SKM-1 treated with dmso at 0.1 percent for 144 hours (cell line): ENCODE measurements at regions not wholly inside any gene's neighbourhood (a gene's known extent, or its start where the extent isn't known, plus 50 kb on each side); places are given as distances from the start of the nearest gene placed in this dataset.

ENCODE experiments used
- DNase-seq: peaks from one replicate; lab custom pipeline; 2025; ENCODE audit not compliant: unreplicated experiment; lab: John Stamatoyannopoulos, UW

DNA sequence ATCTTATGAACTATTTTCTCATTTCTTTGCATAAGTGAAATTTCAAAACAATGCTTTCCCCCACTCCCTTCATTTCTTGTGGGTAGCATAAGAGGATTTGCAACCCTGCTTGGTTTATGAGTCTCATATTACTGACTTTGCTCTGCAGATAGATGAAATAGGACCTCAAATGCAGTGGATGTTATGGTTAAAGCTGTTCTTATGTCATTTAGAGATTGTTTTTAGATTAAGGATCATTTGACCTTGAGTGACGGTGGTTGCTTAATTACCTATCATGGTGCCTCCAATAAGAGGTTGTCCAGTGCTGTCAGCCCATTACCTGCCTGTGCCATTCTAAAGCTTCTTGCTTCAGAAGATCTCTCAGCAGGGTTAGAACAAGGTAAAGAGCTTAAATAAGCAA, 351.4 kb upstream of the ATP2B1 start:
- DNase-seq, result no peak

DNA sequence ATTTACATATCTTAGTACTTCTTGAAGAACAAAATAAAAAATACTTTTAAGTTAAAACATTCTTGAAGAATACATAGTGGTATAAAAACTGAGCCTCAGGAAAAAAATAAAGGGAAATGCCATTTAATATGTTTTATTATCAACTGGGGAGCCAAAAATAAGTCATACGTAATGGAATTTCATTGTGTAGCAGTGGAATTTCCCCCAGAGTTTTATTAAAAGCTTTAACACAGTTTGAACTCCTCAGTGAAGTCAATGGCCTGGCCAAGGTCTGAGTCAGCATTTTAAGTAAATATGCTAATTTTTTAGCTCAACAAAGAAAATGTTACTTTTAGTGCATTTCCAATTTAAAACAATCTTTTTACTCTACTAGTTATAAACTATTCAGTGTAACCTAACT, 350.1 kb upstream of the ATP2B1 start:
- no peak for DNase-seq

DNA sequence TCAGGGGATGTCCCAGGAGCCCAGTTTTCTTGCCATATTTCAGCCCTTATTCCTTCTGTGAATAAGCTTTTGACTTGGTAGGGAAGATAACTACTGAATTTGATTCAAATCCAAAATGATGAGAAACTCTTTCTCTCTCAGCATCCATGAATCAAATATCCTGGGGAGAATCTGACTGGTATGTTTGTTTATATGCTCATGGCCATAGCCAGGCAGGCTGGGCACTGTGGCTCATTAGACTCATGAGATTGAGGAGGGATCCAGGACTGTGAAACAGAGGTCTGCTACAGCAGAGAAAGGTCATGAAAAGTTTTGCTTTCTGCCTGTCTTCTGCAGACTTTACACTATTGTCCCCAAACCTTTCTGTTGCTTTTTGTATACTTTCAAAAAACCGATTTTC, 346.4 kb upstream of the ATP2B1 start:
- no peak for DNase-seq

DNA sequence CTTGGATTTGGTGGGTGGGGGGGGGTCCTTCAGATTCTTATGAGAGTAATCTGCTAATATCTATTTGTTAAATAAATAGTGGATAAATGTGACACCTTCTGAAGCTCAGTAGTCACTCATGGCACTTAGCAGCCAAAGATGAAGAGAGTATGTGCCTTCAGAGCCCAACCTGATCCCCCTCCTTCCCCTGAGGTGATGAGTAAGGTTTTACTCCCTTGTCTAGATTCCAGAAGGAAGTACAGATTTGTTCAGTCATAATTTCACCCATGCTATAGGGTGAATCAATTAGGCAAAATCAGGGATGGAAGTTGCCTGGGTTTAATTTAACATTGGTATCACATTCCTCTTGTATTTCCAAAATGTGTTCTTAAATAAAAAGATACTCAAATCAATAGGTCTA, 340.3 kb upstream of the ATP2B1 start:
- DNase-seq, result no peak

DNA sequence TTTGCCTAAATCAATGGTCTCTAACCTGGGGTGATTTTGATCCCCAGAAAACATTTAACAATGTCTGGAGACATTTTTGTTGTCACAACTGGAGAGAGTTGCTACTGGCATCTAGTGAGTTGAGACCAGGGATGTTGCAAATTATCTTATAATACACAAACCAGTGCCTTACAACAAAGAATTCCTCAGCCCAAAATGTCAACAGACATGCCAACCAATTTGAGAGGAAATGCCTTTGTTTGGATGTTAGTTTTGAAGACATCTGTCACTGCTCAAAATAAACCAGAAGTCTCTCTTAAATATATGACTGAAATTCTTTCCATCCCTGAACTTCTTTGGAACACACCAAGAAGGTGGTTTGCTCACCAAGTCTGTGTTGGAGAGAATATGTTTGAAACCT, 336.9 kb upstream of the ATP2B1 start:
- DNase-seq, result no peak

DNA sequence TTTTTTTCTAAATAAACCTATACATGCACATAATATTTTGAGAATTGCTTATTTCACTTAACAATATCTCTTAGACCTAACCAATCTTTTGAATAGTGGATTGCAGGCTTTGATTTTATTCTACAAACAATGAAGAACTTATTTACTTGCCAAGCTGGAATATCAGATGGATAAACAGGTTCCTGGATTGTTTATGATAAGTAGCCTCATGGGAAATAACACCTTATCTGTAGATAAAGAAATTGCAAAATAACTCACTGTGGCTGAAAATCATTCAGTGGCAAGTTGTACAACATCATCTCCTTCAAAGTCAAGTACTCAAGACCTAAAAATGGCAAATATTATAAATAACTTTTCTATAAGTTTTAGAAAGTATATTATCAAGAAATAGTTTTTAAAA, 335.4 kb upstream of the ATP2B1 start:
- no peak for DNase-seq

DNA sequence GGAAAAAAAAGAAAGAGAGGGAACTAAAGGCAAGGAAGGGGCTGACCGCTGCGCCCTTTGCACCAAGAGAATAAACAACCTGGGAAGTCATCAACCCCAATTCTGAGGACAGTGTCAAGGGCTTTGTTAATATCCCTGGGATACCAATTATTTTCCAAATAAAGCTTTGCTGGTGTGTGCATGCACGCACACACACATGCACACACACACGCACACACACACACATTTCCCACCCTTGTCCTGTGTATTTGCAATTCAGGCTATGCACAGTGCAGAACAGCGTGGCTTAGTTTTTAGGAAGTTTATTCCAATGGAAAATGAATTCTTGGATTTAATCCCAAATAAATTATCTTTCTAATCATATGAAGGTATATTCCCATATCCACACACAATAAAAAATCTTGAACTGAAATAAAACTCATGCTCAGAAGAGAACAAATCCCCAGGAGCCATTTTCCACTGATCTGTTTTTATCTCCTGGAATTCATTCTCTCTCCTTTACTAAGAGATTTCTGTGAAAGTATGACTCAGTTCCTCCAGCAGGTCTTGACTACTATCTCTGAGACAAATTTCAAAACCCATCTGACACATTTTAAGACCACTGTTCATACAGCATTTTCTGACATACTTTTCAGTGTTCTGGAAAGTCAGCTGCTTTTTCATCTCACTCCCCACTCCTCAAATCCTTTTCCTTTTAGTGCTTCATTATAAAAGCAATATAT, 334.4 kb upstream of the ATP2B1 start:
- no peak for DNase-seq

DNA sequence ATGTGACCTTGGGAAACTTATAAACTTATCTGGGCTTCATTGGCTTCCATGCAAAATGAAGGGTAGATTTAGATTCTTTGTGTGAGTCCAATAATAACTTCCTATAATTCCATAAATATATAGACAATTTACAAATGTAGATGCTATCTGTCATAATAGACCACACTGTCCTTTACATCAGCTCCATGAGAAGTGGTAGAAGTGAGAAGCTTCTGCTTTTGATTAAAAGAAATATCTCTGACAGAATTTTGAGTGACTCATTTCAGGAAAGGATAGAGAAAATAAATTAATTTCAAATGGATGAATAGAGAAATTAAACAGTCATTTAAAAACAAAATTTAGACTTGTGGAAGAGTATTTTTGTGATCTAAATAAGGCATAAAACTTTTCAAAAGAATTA, 329.7 kb upstream of the ATP2B1 start:
- no peak for DNase-seq

DNA sequence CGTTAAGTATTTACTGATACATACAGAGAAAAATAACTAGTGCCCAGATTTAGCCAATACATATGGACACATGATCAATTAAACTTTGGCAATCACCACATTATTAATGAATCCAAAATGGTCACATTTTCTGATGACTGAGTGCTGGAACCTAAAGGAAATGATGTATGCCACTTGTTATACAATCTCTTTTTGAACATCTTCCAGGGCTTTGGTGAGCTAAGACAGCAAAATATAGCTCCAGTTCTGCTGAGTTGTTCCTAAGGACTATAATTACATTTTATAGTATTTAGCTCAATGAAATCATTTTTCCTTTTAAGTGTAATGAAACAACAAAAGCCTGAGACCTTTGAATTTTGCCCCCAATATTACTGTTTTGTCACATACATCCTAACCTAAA, 329.1 kb upstream of the ATP2B1 start:
- DNase-seq, result no peak

DNA sequence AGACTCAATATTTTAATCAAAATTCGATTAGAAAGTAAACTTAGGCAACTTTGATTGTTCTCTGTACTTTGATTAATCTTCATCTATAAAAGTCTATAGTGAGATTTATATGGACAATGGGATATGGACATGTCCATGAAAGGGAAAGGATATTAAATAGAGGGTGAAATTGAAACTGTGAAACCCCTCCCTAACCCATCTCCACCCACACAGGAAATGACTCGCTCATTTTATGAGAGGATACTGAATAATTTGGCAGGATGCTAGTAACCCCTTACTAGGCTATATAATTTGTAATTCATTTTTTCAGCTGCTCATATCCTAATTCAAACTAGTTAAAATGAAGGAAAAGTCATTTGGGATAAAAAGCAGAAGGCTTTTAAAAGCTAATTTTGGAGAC, 328.0 kb upstream of the ATP2B1 start:
- DNase-seq, result no peak

DNA sequence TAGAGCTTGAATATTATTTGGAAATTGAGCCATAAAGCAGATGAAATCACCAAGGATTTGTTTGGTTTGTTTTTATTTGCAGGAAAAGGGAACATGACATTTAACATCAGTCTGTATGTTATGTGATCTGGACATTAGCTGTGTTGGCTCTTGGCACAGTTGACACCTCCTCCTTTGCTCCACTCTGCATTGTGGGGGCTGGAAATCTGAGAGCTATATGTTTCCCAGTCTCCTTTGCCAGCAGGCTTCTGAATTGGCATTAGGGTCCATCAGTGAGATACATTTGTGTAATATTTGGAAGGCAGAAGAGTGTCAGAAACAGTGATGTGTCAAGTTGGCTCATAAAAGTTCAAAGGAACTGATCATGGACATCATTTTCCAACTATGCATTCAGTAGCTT, 322.1 kb upstream of the ATP2B1 start:
- DNase-seq, result no peak

DNA sequence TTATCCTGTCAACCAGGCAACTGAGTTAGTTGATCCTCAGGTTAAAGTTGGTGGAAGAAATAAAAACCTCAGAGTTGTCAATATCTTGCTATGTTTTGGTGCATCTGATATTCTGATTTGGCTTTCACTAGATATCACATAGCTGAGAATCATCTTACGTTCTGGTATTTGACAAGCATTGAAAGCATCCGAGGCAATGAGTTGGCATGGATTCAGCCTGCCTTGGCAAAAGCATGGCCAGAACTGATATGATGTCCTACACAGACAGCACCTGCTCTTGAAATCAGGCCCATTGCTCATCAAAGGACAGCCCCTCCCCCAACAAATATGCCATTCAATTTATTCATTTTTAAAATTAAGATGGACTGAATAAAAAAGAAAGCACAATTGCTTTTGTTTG, 320.7 kb upstream of the ATP2B1 start:
- no peak for DNase-seq

DNA sequence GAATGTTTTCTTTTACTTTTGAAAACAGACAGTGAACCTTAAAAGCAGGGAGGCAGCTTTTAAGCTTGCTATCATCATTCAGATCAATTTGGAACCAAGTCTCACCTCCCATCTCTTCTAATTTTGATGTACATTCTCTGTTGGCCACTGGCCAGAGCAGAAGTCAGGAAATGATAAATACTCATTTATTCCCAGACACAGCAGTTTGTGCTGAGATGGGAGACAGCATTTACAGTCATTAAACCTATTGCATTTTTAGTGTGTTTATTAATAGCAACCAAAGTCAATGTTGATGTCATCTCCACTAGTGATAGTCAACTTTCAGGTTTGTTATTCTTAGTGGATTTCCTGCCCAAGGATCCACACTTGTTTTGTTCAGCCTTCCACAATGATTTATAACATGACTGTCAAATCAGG, 320.0 kb upstream of the ATP2B1 start:
- DNase-seq, result no peak

DNA sequence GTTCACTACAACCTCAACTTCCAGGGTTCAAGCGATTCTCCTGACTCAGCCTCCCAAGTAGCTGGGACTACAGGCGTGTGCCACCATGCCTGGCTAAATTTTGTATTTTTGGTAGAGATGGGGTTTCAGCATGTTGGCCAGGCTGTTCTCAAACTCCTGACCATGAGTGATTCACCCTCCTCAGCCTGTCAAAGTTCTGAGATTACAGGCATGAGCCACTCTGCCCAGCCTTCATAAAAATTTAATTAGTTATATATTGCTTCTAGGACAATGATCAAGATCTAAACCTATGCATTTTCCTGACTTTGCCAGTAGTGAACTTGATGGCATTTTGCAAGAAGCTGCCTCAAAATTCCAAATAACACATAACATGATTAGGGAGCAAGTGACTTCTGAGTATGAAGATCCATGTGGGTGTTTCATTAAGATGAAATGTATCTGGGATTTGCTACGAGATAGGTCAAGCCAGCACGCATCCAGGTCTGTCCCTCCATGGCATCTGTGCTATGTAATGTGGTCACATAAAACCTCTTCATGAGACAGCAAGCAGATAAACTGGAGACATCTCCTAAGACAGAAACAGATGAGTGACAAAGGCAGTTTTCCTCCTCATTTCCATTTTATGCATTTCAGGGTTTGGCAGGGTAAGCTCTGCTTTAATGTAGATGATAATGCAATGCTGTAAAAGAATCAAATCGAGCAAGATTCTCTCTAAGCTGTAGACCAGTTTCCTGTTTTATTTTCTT, 319.4 kb upstream of the ATP2B1 start:
- no peak for DNase-seq

DNA sequence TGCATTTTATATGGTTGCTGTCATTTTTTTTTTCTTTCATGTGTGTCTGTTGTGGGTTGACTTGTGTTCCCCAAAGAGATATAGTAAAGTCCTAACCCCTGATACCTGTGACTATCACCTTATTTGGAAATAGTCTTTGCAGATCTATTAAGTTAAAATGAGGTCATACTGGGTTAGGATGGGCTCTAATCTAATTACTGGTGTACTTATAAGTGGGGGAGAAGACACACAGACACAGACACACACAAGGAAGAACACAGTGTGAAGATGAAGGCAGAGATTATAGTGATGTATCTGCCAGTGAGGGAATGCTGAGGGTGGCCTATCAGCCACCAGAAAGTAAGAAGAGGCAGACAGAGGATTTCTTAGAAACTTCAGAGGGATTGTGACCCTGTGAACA, 318.4 kb upstream of the ATP2B1 start:
- DNase-seq, result no peak

DNA sequence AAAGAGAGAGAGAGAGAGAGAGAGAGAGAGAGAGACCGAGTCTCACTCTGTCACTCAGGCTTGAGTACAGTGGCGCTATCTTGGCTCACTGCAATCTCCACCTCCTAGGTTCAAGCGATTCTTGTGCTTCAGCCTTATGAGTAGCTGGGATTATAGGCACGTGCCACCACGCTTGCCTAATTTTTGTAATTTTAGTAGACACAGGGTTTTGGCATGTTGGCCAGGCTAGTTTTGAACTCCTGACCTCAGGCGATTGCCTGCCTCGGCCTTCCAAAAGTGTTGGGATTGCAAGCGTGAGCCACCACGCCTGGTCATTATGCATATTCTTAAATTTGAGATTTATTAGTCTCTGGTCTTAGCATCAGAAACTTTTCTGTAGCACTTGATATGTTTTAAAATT, 317.9 kb upstream of the ATP2B1 start:
- no peak for DNase-seq

DNA sequence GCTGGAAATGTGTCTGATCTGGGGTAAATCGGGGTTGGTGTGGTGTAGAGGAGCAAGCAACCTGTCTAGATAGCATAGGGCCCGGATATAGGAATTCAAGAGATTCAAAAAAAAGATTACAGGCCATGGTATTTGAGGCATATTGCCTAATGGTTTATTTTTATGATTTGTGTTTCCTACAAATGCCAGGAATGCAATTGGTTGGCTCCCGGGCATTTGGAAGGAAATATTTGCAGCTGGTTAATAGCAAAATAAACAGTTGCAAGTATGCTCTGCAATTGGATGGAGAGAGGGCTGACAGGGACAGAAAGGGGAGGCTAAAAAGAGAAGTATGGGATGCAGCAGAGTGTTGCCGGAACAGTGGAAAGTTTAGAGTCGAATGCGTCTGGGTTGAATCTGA, 315.6 kb upstream of the ATP2B1 start:
- no peak for DNase-seq

DNA sequence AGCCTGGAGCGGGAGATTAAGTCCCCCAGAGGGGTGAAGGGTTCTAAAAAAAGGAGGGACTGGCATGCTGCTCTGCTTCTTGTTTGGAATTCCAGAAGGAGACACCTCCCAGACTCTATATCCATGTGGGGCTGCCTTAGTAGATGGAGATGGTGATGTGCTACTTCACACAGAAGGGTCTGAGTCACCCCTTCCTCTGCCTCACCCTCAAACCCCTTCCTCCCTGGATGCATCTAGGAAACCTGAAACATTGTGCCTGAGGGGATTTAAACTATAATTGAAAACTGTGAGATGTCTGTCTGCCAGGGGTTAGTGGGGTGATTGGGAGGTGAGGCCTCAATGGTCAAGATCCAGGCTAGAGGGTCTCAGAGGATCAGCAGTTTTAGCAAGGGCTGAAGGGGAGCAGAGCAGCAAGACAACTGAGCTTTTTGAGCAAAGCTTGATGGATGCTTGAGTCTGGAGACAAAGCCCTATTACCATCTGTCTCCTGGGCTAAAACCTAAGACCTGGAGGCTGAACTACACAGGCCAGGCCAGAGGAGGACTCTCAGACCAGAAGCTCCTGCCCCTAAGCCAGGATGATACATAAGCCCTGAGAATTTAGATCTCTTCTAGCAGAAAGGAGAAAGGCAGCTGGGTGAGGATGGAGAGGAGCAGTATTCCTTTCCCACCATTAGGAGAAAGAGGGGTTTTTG, 314.7 kb upstream of the ATP2B1 start:
- DNase-seq, result no peak

DNA sequence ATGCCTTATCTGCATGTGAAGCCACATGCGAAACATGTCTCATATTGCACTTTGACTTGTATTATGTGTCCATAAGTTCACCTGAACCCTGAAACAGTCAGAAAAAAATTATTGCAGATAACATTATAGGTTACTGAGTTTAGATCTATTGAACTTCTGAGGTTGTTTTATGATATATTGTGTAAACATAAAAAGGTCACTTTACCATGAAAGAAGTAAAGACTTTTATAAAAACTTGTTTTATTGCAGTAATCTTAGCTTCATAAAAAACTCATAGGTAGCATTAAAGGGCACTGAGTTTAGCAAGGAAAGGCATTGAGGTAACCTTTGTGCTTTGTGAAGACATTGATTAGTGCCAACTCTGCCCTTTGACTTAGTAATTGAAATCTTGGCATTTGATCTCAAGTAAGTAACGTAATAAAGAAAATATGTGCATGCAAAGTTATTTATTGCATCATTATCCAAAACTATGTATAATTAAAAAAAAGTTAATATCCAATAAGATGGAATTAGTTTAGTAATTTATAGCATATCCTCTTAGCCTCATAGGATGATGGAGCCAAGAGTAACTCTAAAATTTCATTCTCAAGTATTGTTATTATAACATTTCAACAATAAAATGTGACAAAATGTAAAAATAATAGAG, 313.3 kb upstream of the ATP2B1 start:
- no peak for DNase-seq

DNA sequence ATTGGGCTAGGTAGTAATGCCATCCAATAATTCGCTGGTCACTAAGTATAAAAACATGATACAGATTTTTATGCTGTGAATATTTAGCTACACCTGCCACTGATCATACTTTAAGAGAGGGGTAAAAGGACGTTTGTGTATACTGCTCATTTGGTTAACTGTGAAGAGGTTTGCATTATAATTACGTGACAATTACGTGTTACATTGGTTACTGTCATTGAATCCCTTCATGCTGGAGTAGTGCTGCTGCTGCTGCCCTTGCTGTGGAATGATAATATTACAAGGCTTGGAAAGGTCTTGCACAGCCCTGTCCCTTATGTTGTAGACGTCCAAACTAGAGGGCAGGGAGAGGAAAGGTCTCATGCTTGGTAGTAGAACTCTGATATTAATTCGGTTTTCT, 312.2 kb upstream of the ATP2B1 start:
- DNase-seq, result no peak

DNA sequence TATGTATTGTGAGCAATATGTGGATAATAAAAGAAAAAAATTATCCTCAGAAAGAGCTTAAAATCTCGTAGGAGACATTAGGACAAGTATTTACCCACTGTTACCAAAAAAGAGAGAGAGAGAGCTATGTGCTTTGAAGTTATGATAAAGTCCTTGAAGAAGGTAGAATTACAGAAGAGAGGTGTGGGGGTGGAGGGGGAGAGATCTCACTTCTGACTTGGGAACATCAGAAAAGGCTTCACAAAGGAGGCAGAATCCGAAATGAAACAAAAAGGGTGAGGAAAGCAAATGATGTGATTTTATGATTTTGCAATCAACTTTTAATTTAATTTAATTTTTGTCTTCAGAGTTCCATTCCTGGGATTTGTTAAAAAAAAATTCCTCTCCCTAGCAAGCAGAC, 311.8 kb upstream of the ATP2B1 start:
- no peak for DNase-seq

DNA sequence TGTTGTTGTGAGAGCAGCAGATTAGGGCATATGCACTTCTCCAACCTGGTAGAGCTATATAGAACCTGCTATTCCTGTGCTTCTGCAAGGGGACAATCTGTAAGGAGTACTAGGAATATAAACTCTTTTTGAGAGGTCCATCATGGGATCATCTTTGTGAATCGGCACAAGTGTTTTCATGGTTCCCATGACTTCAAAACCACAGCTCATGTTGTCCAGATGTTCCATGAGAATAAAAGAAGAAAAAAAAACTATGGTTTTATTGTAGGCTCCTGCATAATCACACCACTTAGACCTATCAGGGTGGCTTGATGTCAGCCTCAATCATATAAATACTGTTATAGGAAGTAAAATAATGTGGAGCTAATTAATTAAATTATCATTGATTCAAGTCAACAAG, 311.4 kb upstream of the ATP2B1 start:
- no peak for DNase-seq
